Left lung (tissue), 4 donors: ENCODE measurements at regions not wholly inside any gene's neighbourhood (a gene's known extent, or its start where the extent isn't known, plus 50 kb on each side); places are given as distances from the start of the nearest gene placed in this dataset.

Experiments
- ATAC-seq: fragments of 200-7000 bp; cut with Tn5 transposase; one replicate; pipeline ENCODE4 v1.9.1; 2020; ENCODE audit warnings: moderate library complexity
- DNase-seq, 4 donors: peaks; one replicate each; pipeline ENCODE4 v3.0.0-alpha.2; 2013 to 2020
- H3K27ac ChIP-seq, 2 donors: fragments of 200-600 bp; sonication (generic) in 1 of 2; one replicate each; pipeline versions ENCODE4 v1.5.0 to v1.8.0; 2020 to 2021
- H3K27me3 ChIP-seq, 2 donors: fragments of 200-600 bp; sonication (generic) in 1 of 2; one replicate each; pipeline versions ENCODE4 v1.5.0 to v1.8.0; 2020 to 2021
- H3K36me3 ChIP-seq, 2 donors: fragments of 200-600 bp; sonication (generic) in 1 of 2; one replicate each; pipeline versions ENCODE4 v1.5.0 to v1.8.0; 2020 to 2021
- H3K4me1 ChIP-seq, 2 donors: fragments of 200-600 bp; one replicate each; pipeline ENCODE4 v1.8.0; 2021
- H3K4me3 ChIP-seq, 2 donors: fragments of 200-600 bp; sonication (generic) in 1 of 2; one replicate each; pipeline versions ENCODE4 v1.5.0 to v1.8.0; 2020 to 2021; ENCODE audit warnings: mild to moderate bottlenecking in 1 of 2
- H3K9me3 ChIP-seq, 2 donors: fragments of 200-600 bp; sonication (generic) in 1 of 2; one replicate each; pipeline versions ENCODE4 v1.5.0 to v1.8.0; 2020 to 2021
- CTCF ChIP-seq, 2 donors: fragments of 200-600 bp; sonication (generic) in 1 of 2; IDR thresholded peaks; one replicate each; pipeline versions ENCODE4 v1.5.0 to v1.8.0; 2021; ENCODE audit warnings: antibody characterized with exemption in 2 of 2
- intact Hi-C, 2 donors: fragments of 100-400 bp; cut with DNase I; formaldehyde crosslinking; loops; one replicate each; pipeline versions ENCODE4 v1.11.2 to v1.14.2; 2022
- donor health status: DM: no; HTN: yes; CAD: no.
- donor health status: DM: no; HTN: no; CAD: no.

GRCh38 chr1:47575855-47576757 lies 138.3 kb downstream of the FOXD2 start:
- H3K9me3 ChIP-seq, result no peaks in the 10 kb centered on the region
- no peak overlapping the region for H3K4me3 ChIP-seq
- H3K27ac ChIP-seq, result no peak overlapping the region
- ATAC-seq (no peak), DNase-seq (no peak)
- H3K27me3 ChIP-seq, result no peaks in the 10 kb centered on the region
- H3K4me1 ChIP-seq, result peaks cover 0 to 6% of the 10 kb centered on the region in 2 donors
- H3K36me3 ChIP-seq, result no peaks in the 10 kb centered on the region
- intact Hi-C loops, result no loop called here
- TF ChIP-seq CTCF (IDR thresholded peaks at IDR 0.05), result no peak

- Histone ChIP-seq H3K4me1 (peaks cover 0 to 6% of the 10 kb centered on the region in 2 donors), H3K36me3 (no peaks in the 10 kb centered on the region), H3K9me3 (no peaks in the 10 kb centered on the region), H3K27me3 (no peaks in the 10 kb centered on the region), H3K4me3 (no peak overlapping the region), H3K27ac (no peak overlapping the region)
- DNase-seq (no peak), ATAC-seq (no peak)
- intact Hi-C loops, result no loop called here
- no peak for TF ChIP-seq CTCF (IDR thresholded peaks at IDR 0.05)
Measured at GRCh38 chr1:47576758-47577115, 138.9 kb downstream of the FOXD2 start.

GRCh38 chr1:47577303-47578025 lies 139.6 kb downstream of the FOXD2 start:
- no peak for ATAC-seq

GRCh38 chr1:47578026-47578720 lies 140.3 kb downstream of the FOXD2 start:
- H3K36me3 ChIP-seq, result no peaks in the 10 kb centered on the region
- H3K4me1 ChIP-seq, result peaks cover 0 to 6% of the 10 kb centered on the region in 2 donors
- H3K27ac ChIP-seq, result peak overlapping the region in 1 of 2 donors; percentile 20
- ATAC-seq (peak; percentile 32), DNase-seq (peak in 1 of 4 donors; percentile 43)
- no peaks in the 10 kb centered on the region for H3K9me3 ChIP-seq
- H3K4me3 ChIP-seq, result no peak overlapping the region
- H3K27me3 ChIP-seq, result no peaks in the 10 kb centered on the region
- intact Hi-C loops, result no loop called here
- no peak for TF ChIP-seq CTCF (IDR thresholded peaks at IDR 0.05)

More at GRCh38 chr1:47577303-47578025, 139.6 kb downstream of the FOXD2 start:
- no peak for TF ChIP-seq CTCF (IDR thresholded peaks at IDR 0.05)
- DNase-seq, result no peak
- no peaks in the 10 kb centered on the region for H3K36me3 ChIP-seq
- H3K9me3 ChIP-seq, result no peaks in the 10 kb centered on the region
- H3K27ac ChIP-seq, result no peak overlapping the region
- H3K4me3 ChIP-seq, result no peak overlapping the region
- intact Hi-C loops, result no loop called here
- H3K4me1 ChIP-seq, result peaks cover 0 to 6% of the 10 kb centered on the region in 2 donors
- no peaks in the 10 kb centered on the region for H3K27me3 ChIP-seq
